NCI-H187 treated with DMSO at 0.1 percent for 48 hours (cell line): ENCODE measurements at regions not wholly inside any gene's neighbourhood (a gene's known extent, or its start where the extent isn't known, plus 50 kb on each side); places are given as distances from the start of the nearest gene placed in this dataset.

Source experiments
- DNase-seq: peaks from one replicate; lab custom pipeline; 2025; lab: John Stamatoyannopoulos, UW

GRCh38 chr14:25756876-25757275 lies 706.9 kb upstream of the STXBP6 start:
- DNase-seq: no peak

GRCh38 chr14:25753130-25753529 lies 703.2 kb upstream of the STXBP6 start:
- DNase-seq: no peak

GRCh38 chr14:25750436-25750835 lies 700.5 kb upstream of the STXBP6 start:
- no peak for DNase-seq
